Tibial nerve (tissue), 4 donors: ENCODE measurements at regions not wholly inside any gene's neighbourhood (a gene's known extent, or its start where the extent isn't known, plus 50 kb on each side); places are given as distances from the start of the nearest gene placed in this dataset.

Experiments
- DNase-seq, 2 donors: peaks; one replicate each; pipeline ENCODE4 v3.0.0-alpha.2; 2019; ENCODE audit warnings: low spot score in 2 of 2
- H3K27ac ChIP-seq, 4 donors: fragments of 200-600 bp; sonication (generic) in 3 of 4; one replicate each; pipeline ENCODE4 v1.5.1; 2017 to 2019; ENCODE audit warnings: mild to moderate bottlenecking in 1 of 4
- H3K27me3 ChIP-seq, 2 donors: fragments of 200-600 bp; sonication (generic) in 1 of 2; one replicate each; pipeline versions ENCODE4 v1.5.1 to v1.6.0; 2017 to 2019
- H3K36me3 ChIP-seq, 3 donors: fragments of 200-600 bp; sonication (generic); one replicate each; pipeline ENCODE4 v1.5.1; 2018 to 2019
- H3K4me1 ChIP-seq, 4 donors: fragments of 200-600 bp; sonication (generic) in 3 of 4; one replicate each; pipeline ENCODE4 v1.5.1; 2017 to 2019
- H3K4me3 ChIP-seq, 4 donors: fragments of 200-600 bp; sonication (generic) in 3 of 4; one replicate each; pipeline ENCODE4 v1.5.1; 2017 to 2019; ENCODE audit warnings: mild to moderate bottlenecking in 1 of 4, moderate library complexity in 1 of 4
- H3K9me3 ChIP-seq, 4 donors: fragments of 200-600 bp; sonication (generic) in 3 of 4; one replicate each; pipeline ENCODE4 v1.5.1; 2017 to 2019
- EP300 ChIP-seq, 2 donors: sonication (generic); formaldehyde crosslinking; IDR thresholded peaks; one replicate each; pipeline ENCODE4 v1.6.1; 2017; ENCODE audit warnings: antibody characterized with exemption in 2 of 2, mild to moderate bottlenecking in 1 of 2
- POLR2A ChIP-seq, 2 donors: fragments of 450-650 bp; IDR thresholded peaks; one replicate each; pipeline ENCODE4 v1.6.1; 2017; ENCODE audit warnings: antibody characterized with exemption in 2 of 2, mild to moderate bottlenecking in 2 of 2, moderate library complexity in 2 of 2
- WGBS, 2 donors: methylation state at CpG; one replicate each; pipeline ENCODE4 v1.1.5; 2018; 5-methylcytosine and 5-hydroxymethylcytosine counted together
- TF ChIP-seq, protein P1 (sequence below), 5 experiments: fragments of 200-600 bp in 3 of 5; fragments of 450-650 bp in 2 of 5; sonication (generic) in 3 of 5; IDR thresholded peaks; one replicate each; pipeline ENCODE4 v1.5.1; 2016 to 2019; ENCODE audit warnings: antibody characterized with exemption in 5 of 5, mild to moderate bottlenecking in 3 of 5, moderate library complexity in 2 of 5

- Histone ChIP-seq H3K27ac (no peak overlapping the region), H3K27me3 (no peaks in the 10 kb centered on the region), H3K4me1 (no peaks in the 10 kb centered on the region), H3K4me3 (no peak overlapping the region), H3K9me3 (no peaks in the 10 kb centered on the region), H3K36me3 (no peaks in the 10 kb centered on the region)
- TF ChIP-seq, protein P1, sequence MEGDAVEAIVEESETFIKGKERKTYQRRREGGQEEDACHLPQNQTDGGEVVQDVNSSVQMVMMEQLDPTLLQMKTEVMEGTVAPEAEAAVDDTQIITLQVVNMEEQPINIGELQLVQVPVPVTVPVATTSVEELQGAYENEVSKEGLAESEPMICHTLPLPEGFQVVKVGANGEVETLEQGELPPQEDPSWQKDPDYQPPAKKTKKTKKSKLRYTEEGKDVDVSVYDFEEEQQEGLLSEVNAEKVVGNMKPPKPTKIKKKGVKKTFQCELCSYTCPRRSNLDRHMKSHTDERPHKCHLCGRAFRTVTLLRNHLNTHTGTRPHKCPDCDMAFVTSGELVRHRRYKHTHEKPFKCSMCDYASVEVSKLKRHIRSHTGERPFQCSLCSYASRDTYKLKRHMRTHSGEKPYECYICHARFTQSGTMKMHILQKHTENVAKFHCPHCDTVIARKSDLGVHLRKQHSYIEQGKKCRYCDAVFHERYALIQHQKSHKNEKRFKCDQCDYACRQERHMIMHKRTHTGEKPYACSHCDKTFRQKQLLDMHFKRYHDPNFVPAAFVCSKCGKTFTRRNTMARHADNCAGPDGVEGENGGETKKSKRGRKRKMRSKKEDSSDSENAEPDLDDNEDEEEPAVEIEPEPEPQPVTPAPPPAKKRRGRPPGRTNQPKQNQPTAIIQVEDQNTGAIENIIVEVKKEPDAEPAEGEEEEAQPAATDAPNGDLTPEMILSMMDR (IDR thresholded peaks at IDR 0.05): no peak
- TF ChIP-seq POLR2A (IDR thresholded peaks at IDR 0.05): no peak
- no peak for DNase-seq
- 73 to 75% methylated on average over 6 of the region's 6 CpGs for WGBS, 2 donors
These were observed 80.4 kb upstream of the MGMT start for GRCh38 chr10:129386415-129387257.

GRCh38 chr10:129387258-129387525 lies 79.8 kb upstream of the MGMT start:
- Histone ChIP-seq H3K4me1 (no peaks in the 10 kb centered on the region), H3K27me3 (no peaks in the 10 kb centered on the region), H3K27ac (no peak overlapping the region), H3K36me3 (no peaks in the 10 kb centered on the region), H3K4me3 (no peak overlapping the region), H3K9me3 (no peaks in the 10 kb centered on the region)
- TF ChIP-seq, protein P1 (IDR thresholded peaks at IDR 0.05): no peak
- TF ChIP-seq EP300 (IDR thresholded peaks at IDR 0.05) (no peak), POLR2A (IDR thresholded peaks at IDR 0.05) (no peak)
- WGBS, 2 donors: 68 to 90% methylated on average over 2 to 5 of the region's 5 CpGs
- DNase-seq: no peak

- WGBS, 2 donors: 92 to 94% methylated on average over 7 of the region's 7 CpGs
- Histone ChIP-seq H3K36me3 (no peaks in the 10 kb centered on the region), H3K27ac (no peak overlapping the region), H3K9me3 (no peaks in the 10 kb centered on the region), H3K4me3 (no peak overlapping the region), H3K4me1 (no peaks in the 10 kb centered on the region), H3K27me3 (no peaks in the 10 kb centered on the region)
- TF ChIP-seq POLR2A (IDR thresholded peaks at IDR 0.05): no peak
- TF ChIP-seq, protein P1 (IDR thresholded peaks at IDR 0.05): no peak
- TF ChIP-seq EP300 (IDR thresholded peaks at IDR 0.05): no peak
- no peak for DNase-seq
These were observed 78.6 kb upstream of the MGMT start for GRCh38 chr10:129388435-129388834.

GRCh38 chr10:129389194-129389593 lies 77.8 kb upstream of the MGMT start:
- no peak overlapping the region for H3K4me3 ChIP-seq
- WGBS, 2 donors: 83 to 90% methylated on average over 6 of the region's 6 CpGs
- DNase-seq: no peak
- no peaks in the 10 kb centered on the region for H3K27me3 ChIP-seq
- H3K36me3 ChIP-seq: no peaks in the 10 kb centered on the region
- no peak for TF ChIP-seq EP300 (IDR thresholded peaks at IDR 0.05)
- TF ChIP-seq, protein P1 (IDR thresholded peaks at IDR 0.05): no peak
- TF ChIP-seq POLR2A (IDR thresholded peaks at IDR 0.05): no peak
- H3K9me3 ChIP-seq: no peaks in the 10 kb centered on the region
- H3K4me1 ChIP-seq: no peaks in the 10 kb centered on the region
- no peak overlapping the region for H3K27ac ChIP-seq

GRCh38 chr10:129390147-129390546 lies 76.9 kb upstream of the MGMT start:
- Histone ChIP-seq H3K4me1 (no peaks in the 10 kb centered on the region), H3K4me3 (no peak overlapping the region), H3K36me3 (no peaks in the 10 kb centered on the region), H3K27me3 (no peaks in the 10 kb centered on the region), H3K9me3 (no peaks in the 10 kb centered on the region), H3K27ac (no peak overlapping the region)
- 95 to 100% methylated on average over 1 of the region's 1 CpG for WGBS, 2 donors
- no peak for TF ChIP-seq POLR2A (IDR thresholded peaks at IDR 0.05)
- no peak for TF ChIP-seq EP300 (IDR thresholded peaks at IDR 0.05)
- TF ChIP-seq, protein P1 (IDR thresholded peaks at IDR 0.05): no peak
- no peak for DNase-seq
